Hepatocyte (in vitro differentiated cells): ENCODE measurements at regions not wholly inside any gene's neighbourhood (a gene's known extent, or its start where the extent isn't known, plus 50 kb on each side); places are given as distances from the start of the nearest gene placed in this dataset.

Source experiments
- CTCF ChIP-seq: fragments of 200-600 bp; sonication (generic); IDR thresholded peaks from 2 replicates; pipeline ENCODE4 v1.5.1; 2016; ENCODE audit warnings: antibody characterized with exemption, mild to moderate bottlenecking; ENCODE audit not compliant: poor library complexity
- EZH2 ChIP-seq: fragments of 200-600 bp; sonication (generic); IDR thresholded peaks from 2 replicates; pipeline ENCODE4 v1.6.1; 2016; ENCODE audit warnings: antibody characterized with exemption, mild to moderate bottlenecking, borderline replicate concordance
- EZH2phosphoT487 ChIP-seq: fragments of 200-600 bp; sonication (generic); IDR thresholded peaks from one replicate; pipeline ENCODE4 v1.6.1; 2018; ENCODE audit warnings: antibody characterized with exemption, mild to moderate bottlenecking, low read depth, moderate library complexity; ENCODE audit not compliant: unreplicated experiment, severe bottlenecking

GRCh38 chr7:131225619-131226513 lies 101.8 kb upstream of the MKLN1 start:
- no peak for TF ChIP-seq CTCF
- no peak for TF ChIP-seq EZH2
- TF ChIP-seq EZH2phosphoT487: no peak
